OCI-LY1 (cell line): ENCODE measurements at regions not wholly inside any gene's neighbourhood (a gene's known extent, or its start where the extent isn't known, plus 50 kb on each side); places are given as distances from the start of the nearest gene placed in this dataset.
"Not testable (repeated sequence)": the region's sequence is repeated elsewhere in the genome, so short reads cannot be mapped to it uniquely, and the experiment has no call there.

Experiments
- H2AFZ ChIP-seq: fragments of 200-600 bp; sonication (generic), shearing (Covaris generic); 2 replicates; pipeline ENCODE4 v1.6.0; 2014; ENCODE audit warnings: antibody characterized with exemption, mild to moderate bottlenecking, low read length
- H3F3A ChIP-seq: fragments of 200-600 bp; sonication (generic), shearing (Covaris generic); 2 replicates; pipeline ENCODE4 v1.6.0; 2014; ENCODE audit warnings: mild to moderate bottlenecking, antibody characterized with exemption, low read length, moderate library complexity; ENCODE audit not compliant: insufficient read depth
- H3K27ac ChIP-seq: fragments of 200-600 bp; sonication (generic); 2 replicates; pipeline ENCODE4 v1.5.1; 2014; ENCODE audit warnings: low read length, mixed run types, mild to moderate bottlenecking, low read depth; ENCODE audit not compliant: poor library complexity, severe bottlenecking
- H3K27me3 ChIP-seq: fragments of 200-600 bp; sonication (generic); 2 replicates; pipeline ENCODE4 v1.6.0; 2014; ENCODE audit warnings: antibody characterized with exemption, mild to moderate bottlenecking, low read length, moderate library complexity; ENCODE audit not compliant: insufficient read depth
- H3K36me3 ChIP-seq: fragments of 200-600 bp; sonication (generic); 2 replicates; pipeline ENCODE4 v1.6.1; 2014; ENCODE audit warnings: mild to moderate bottlenecking, antibody characterized with exemption, low read length, moderate library complexity, mixed read lengths; ENCODE audit not compliant: insufficient read depth
- H3K4me1 ChIP-seq: fragments of 200-600 bp; sonication (generic); 2 replicates; pipeline ENCODE4 v1.5.1; 2014; ENCODE audit warnings: mild to moderate bottlenecking, low read length, moderate library complexity; ENCODE audit not compliant: insufficient read depth, severe bottlenecking
- H3K4me2 ChIP-seq: fragments of 200-600 bp; sonication (generic), shearing (Covaris generic); 2 replicates; pipeline ENCODE4 v1.6.1; 2014; ENCODE audit warnings: low read length
- H3K4me3 ChIP-seq: fragments of 200-600 bp; sonication (generic); 2 replicates; pipeline ENCODE4 v1.5.1; 2014; ENCODE audit warnings: low read length, low read depth, mild to moderate bottlenecking, mixed read lengths; ENCODE audit not compliant: poor library complexity, severe bottlenecking
- H3K79me2 ChIP-seq: fragments of 200-600 bp; shearing (Covaris generic); 2 replicates; pipeline ENCODE4 v1.6.1; 2016; ENCODE audit warnings: mixed run types, low read length, mixed read lengths; ENCODE audit not compliant: insufficient read depth
- H3K9ac ChIP-seq: fragments of 200-600 bp; sonication (generic), shearing (Covaris generic); 2 replicates; pipeline ENCODE4 v1.6.1; 2014; ENCODE audit warnings: mild to moderate bottlenecking, low read length, mixed read lengths
- H3K9me2 ChIP-seq: fragments of 200-600 bp; sonication (generic), shearing (Covaris generic); 2 replicates; pipeline ENCODE4 v1.6.1; 2014; ENCODE audit warnings: low read depth, mild to moderate bottlenecking, low read length, mixed read lengths
- H3K9me3 ChIP-seq: fragments of 200-600 bp; shearing (Covaris generic); 2 replicates; pipeline ENCODE4 v1.6.1; 2014; ENCODE audit warnings: low read length, mixed read lengths
- H4K20me1 ChIP-seq: fragments of 200-600 bp; sonication (generic), shearing (Covaris generic); 2 replicates; pipeline ENCODE4 v1.6.0; 2016; ENCODE audit warnings: mild to moderate bottlenecking, low read length; ENCODE audit not compliant: insufficient read depth
- CTCF ChIP-seq: fragments of 200-600 bp; sonication (generic), shearing (Covaris generic); IDR thresholded peaks from 2 replicates; pipeline ENCODE4 v1.5.1; 2017; ENCODE audit warnings: mild to moderate bottlenecking, antibody characterized with exemption, low read length, moderate library complexity, mixed read lengths
- EZH2 ChIP-seq: fragments of 200-600 bp; sonication (generic), shearing (Covaris generic); IDR thresholded peaks from 2 replicates; pipeline ENCODE4 v1.8.0; 2017; ENCODE audit warnings: borderline replicate concordance, mixed run types, mild to moderate bottlenecking, antibody characterized with exemption, low read length, moderate library complexity, mixed read lengths

GRCh38 chr9:2271426-2271825 lies 256.3 kb downstream of the SMARCA2 start:
- no peaks in the 10 kb centered on the region for H3K27me3 ChIP-seq
- H4K20me1 ChIP-seq: no peaks in the 10 kb centered on the region
- H3K4me3 ChIP-seq: no peak overlapping the region
- no peaks in the 10 kb centered on the region for H3F3A ChIP-seq
- H3K4me2 ChIP-seq: no peak overlapping the region
- no peaks in the 10 kb centered on the region for H3K9me3 ChIP-seq
- H3K36me3 ChIP-seq: no peaks in the 10 kb centered on the region
- TF ChIP-seq EZH2: no peak
- no peak for TF ChIP-seq CTCF
- no peak overlapping the region for H3K9ac ChIP-seq
- no peaks in the 10 kb centered on the region for H3K79me2 ChIP-seq
- H3K27ac ChIP-seq: no peak overlapping the region
- no peaks in the 10 kb centered on the region for H3K4me1 ChIP-seq
- H2AFZ ChIP-seq: 0 out of 2 replicates have a peak overlapping the region, but pooled peaks have one; percentile 7
- no peaks in the 10 kb centered on the region for H3K9me2 ChIP-seq

GRCh38 chr9:2274762-2275161 lies 259.6 kb downstream of the SMARCA2 start:
- no peak overlapping the region for H3K9ac ChIP-seq

GRCh38 chr9:2276296-2276695 lies 261.1 kb downstream of the SMARCA2 start:
- Histone ChIP-seq H3K4me2 (no peak overlapping the region), H3K36me3 (no peaks in the 10 kb centered on the region), H3K9ac (no peak overlapping the region), H3K4me3 (no peak overlapping the region), H3K79me2 (no peaks in the 10 kb centered on the region), H3F3A (no peaks in the 10 kb centered on the region), H3K9me2 (no peaks in the 10 kb centered on the region), H4K20me1 (no peaks in the 10 kb centered on the region), H3K27me3 (no peaks in the 10 kb centered on the region), H3K9me3 (no peaks in the 10 kb centered on the region), H3K27ac (no peak overlapping the region), H2AFZ (no peak overlapping the region), H3K4me1 (no peaks in the 10 kb centered on the region)
- TF ChIP-seq CTCF: no peak
- no peak for TF ChIP-seq EZH2

More at GRCh38 chr9:2274762-2275161, 259.6 kb downstream of the SMARCA2 start:
- TF ChIP-seq CTCF: no peak
- no peak for TF ChIP-seq EZH2
- no peaks in the 10 kb centered on the region for H3K9me3 ChIP-seq
- H3K4me2 ChIP-seq: no peak overlapping the region
- H3K27me3 ChIP-seq: no peaks in the 10 kb centered on the region
- no peak overlapping the region for H3K4me3 ChIP-seq
- H3K79me2 ChIP-seq: no peaks in the 10 kb centered on the region
- H3F3A ChIP-seq: no peaks in the 10 kb centered on the region
- H3K36me3 ChIP-seq: no peaks in the 10 kb centered on the region
- no peaks in the 10 kb centered on the region for H4K20me1 ChIP-seq
- H2AFZ ChIP-seq: no peak overlapping the region
- H3K9me2 ChIP-seq: no peaks in the 10 kb centered on the region
- no peaks in the 10 kb centered on the region for H3K4me1 ChIP-seq
- no peak overlapping the region for H3K27ac ChIP-seq

- not testable (repeated sequence) for H3K9me3 ChIP-seq, H3K4me3 ChIP-seq
These were observed 262.0 kb downstream of the SMARCA2 start for GRCh38 chr9:2277133-2277532.

GRCh38 chr9:2277644-2278043 lies 262.5 kb downstream of the SMARCA2 start:
- not testable (repeated sequence) for H2AFZ ChIP-seq, H3K4me3 ChIP-seq, H3K4me2 ChIP-seq, H3K4me1 ChIP-seq, H3K9ac ChIP-seq, H3K79me2 ChIP-seq, H3K27me3 ChIP-seq, H4K20me1 ChIP-seq, H3K9me3 ChIP-seq, H3K27ac ChIP-seq, H3K9me2 ChIP-seq, H3K36me3 ChIP-seq, H3F3A ChIP-seq

More at GRCh38 chr9:2277133-2277532, 262.0 kb downstream of the SMARCA2 start:
- H3K9me2 ChIP-seq, H3F3A ChIP-seq, H3K79me2 ChIP-seq, H3K27ac ChIP-seq, H3K4me1 ChIP-seq, H2AFZ ChIP-seq, H3K4me2 ChIP-seq, H4K20me1 ChIP-seq, H3K27me3 ChIP-seq, H3K9ac ChIP-seq, H3K36me3 ChIP-seq: not testable (repeated sequence)
